ENCODE measurements at regions not wholly inside any gene's neighbourhood (a gene's known extent, or its start where the extent isn't known, plus 50 kb on each side); places are given as distances from the start of the nearest gene placed in this dataset.

DNA sequence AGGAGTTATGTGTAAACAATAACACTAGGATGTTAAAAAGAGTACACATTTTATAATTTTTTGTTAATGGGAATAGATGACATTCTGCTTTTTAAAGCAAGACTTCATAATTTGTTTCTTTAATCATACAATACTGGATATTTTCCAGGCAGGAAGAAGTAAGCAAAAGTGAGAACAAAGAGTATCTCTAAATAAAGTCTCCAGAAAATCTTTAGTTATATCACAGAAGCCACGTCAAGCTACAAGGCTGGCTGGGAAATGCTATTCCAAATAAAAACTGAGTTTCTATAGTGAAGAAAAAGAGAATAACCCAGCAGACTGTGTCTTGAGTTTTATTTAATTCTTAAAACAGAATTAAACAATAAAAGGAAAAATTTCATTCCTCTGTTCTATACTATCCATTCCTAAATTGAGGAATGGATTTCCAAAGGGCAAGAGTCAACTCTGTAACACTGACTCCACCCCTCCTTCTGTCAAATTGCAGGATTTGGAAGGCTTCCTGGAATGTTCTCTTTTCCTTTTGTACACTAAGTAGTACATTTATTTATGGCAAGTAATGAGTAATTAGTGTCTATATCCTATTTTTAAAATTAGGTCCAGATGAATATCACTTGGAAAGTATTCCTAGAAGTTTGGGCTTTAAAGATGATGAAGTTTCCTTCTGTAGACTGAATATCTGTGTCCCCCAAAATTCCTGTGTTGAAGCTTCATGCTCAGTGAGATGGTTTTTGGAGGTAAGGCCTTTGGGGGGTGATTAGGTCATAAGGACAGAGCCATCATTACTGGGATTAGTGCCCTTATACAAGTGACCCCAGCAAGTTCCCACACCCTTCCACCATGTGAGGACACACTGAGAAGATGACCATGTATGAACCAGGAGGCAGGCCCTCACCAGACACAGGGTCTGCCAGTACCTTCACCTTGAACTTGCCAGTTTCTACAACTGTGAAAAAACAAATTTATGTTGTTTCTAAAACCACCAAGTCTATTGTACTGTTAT lies 290.9 kb downstream of the CRPPA start:
- H3K27ac Mint-ChIP-seq, result no peak overlapping the region
- H3K4me3 Mint-ChIP-seq, result no peak overlapping the region
- H3K9me3 Mint-ChIP-seq, result peaks cover 3% of the 10 kb centered on the region
- DNase-seq, result no peak
- H3K27me3 Mint-ChIP-seq, result no peaks in the 10 kb centered on the region
- H3K36me3 Mint-ChIP-seq, result no peaks in the 10 kb centered on the region
- H3K4me1 Mint-ChIP-seq, result no peaks in the 10 kb centered on the region

- no peaks in the 10 kb centered on the region for H3K36me3 Mint-ChIP-seq
- no peaks in the 10 kb centered on the region for H3K4me1 Mint-ChIP-seq
- peaks cover 3% of the 10 kb centered on the region for H3K9me3 Mint-ChIP-seq
- no peak overlapping the region for H3K4me3 Mint-ChIP-seq
- no peaks in the 10 kb centered on the region for H3K27me3 Mint-ChIP-seq
- H3K27ac Mint-ChIP-seq, result no peak overlapping the region
- DNase-seq, result no peak
Measured at GRCh38 chr7:16129431-16130110, 291.8 kb downstream of the CRPPA start.

GRCh38 chr7:16123117-16123770 lies 298.1 kb downstream of the CRPPA start:
- no peaks in the 10 kb centered on the region for H3K27me3 Mint-ChIP-seq
- peaks cover 1% of the 10 kb centered on the region for H3K9me3 Mint-ChIP-seq
- H3K4me1 Mint-ChIP-seq, result no peaks in the 10 kb centered on the region
- H3K4me3 Mint-ChIP-seq, result no peak overlapping the region
- no peak overlapping the region for H3K27ac Mint-ChIP-seq
- DNase-seq, result no peak
- H3K36me3 Mint-ChIP-seq, result no peaks in the 10 kb centered on the region

DNA sequence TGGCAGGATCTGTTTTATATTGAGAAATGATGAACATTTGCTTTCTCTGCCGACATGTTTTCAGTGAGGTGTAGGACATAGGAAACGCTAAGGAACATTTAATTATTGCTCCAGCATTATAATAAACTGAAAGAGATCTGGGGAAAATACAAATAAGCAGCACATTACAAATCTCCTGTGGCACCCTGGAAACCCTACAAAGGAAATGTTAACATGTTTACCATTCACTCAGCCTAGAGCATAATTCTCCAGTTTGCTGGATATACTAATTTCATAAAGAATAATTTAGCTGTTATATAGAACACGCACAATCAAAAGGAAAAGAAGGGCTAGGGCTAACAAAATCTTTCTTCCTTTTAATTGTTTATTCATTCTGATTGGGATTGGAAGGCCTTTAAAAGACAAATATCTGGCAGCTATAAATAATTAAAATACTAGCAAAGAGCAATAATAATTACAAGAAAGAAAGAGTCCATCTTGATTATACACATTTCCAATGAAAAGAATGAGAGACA lies 299.4 kb downstream of the CRPPA start:
- no peaks in the 10 kb centered on the region for H3K4me1 Mint-ChIP-seq
- H3K9me3 Mint-ChIP-seq, result peaks cover 1% of the 10 kb centered on the region
- no peak overlapping the region for H3K4me3 Mint-ChIP-seq
- no peak overlapping the region for H3K27ac Mint-ChIP-seq
- no peaks in the 10 kb centered on the region for H3K27me3 Mint-ChIP-seq
- H3K36me3 Mint-ChIP-seq, result no peaks in the 10 kb centered on the region
- DNase-seq, result no peak

DNA sequence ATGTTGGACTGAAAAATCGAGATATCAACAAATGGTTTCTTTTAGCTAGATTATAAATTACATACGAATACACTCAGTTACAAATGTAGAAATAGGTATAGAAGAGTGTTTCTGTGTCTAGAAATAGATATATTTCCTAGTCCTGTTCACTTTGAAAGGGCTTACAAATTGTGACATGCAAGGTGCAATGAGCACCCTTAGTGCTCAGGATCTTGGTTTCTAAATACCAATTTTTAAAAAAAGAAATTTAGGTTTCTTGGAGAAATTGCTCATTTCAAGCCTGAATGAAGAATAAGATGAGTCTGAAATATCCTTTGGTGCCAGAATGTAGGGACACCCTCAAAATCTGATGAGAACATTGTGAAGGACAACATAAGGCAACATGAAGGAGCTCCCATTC lies 306.0 kb downstream of the CRPPA start:
- Mint-ChIP-seq H3K27me3 (no peaks in the 10 kb centered on the region), H3K4me3 (no peak overlapping the region), H3K4me1 (no peaks in the 10 kb centered on the region), H3K27ac (no peak overlapping the region), H3K36me3 (no peaks in the 10 kb centered on the region), H3K9me3 (peaks cover 5% of the 10 kb centered on the region)
- DNase-seq, result no peak

- Mint-ChIP-seq H3K27me3 (no peaks in the 10 kb centered on the region), H3K36me3 (no peaks in the 10 kb centered on the region), H3K9me3 (peaks cover 6% of the 10 kb centered on the region), H3K4me3 (no peak overlapping the region), H3K27ac (no peak overlapping the region), H3K4me1 (no peaks in the 10 kb centered on the region)
- no peak for DNase-seq
Measured at GRCh38 chr7:16114633-16115032, 306.7 kb downstream of the CRPPA start.

DNA sequence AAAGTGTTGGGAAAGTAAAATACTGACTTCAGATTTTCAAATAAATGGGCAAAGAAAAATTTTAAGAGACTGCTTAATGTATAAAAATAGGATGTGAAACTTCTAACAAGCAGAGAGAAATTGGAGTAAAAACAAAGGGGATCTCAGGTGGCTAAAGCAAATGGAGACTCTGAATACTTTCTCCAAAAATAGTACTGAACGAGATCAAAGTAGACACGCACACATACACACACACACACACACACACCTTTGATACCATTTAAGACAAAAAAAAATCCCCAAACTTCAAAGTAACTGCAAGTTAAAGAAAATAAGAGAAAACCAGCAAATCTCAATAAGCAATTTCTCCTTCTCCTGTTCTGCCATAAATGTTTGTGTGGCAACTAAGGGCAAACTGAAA lies 307.3 kb downstream of the CRPPA start:
- H3K36me3 Mint-ChIP-seq, result no peaks in the 10 kb centered on the region
- DNase-seq, result no peak
- no peak overlapping the region for H3K27ac Mint-ChIP-seq
- H3K4me1 Mint-ChIP-seq, result no peaks in the 10 kb centered on the region
- no peak overlapping the region for H3K4me3 Mint-ChIP-seq
- no peaks in the 10 kb centered on the region for H3K27me3 Mint-ChIP-seq
- peaks cover 7% of the 10 kb centered on the region for H3K9me3 Mint-ChIP-seq

DNA sequence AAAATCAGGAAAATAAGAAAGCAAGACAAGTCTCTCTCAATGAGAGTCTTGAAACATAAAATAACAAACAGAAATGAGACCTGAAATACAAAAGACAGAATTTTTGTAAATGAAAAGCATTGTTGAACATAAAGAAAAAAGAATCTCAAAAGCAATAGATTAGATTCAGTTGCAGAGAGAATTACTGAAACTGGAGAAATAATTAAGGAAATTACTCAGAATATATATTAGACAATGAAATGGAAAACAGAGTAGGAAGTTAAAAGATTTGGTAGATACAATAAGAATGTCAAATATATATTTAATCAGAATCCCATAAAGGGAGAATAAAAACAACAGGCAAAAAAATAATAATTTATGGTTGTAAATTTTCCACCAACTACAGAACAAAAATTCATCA lies 308.3 kb downstream of the CRPPA start:
- H3K4me1 Mint-ChIP-seq, result no peaks in the 10 kb centered on the region
- DNase-seq, result no peak
- no peak overlapping the region for H3K27ac Mint-ChIP-seq
- H3K9me3 Mint-ChIP-seq, result peaks cover 14% of the 10 kb centered on the region
- no peaks in the 10 kb centered on the region for H3K36me3 Mint-ChIP-seq
- H3K27me3 Mint-ChIP-seq, result no peaks in the 10 kb centered on the region
- H3K4me3 Mint-ChIP-seq, result no peak overlapping the region

DNA sequence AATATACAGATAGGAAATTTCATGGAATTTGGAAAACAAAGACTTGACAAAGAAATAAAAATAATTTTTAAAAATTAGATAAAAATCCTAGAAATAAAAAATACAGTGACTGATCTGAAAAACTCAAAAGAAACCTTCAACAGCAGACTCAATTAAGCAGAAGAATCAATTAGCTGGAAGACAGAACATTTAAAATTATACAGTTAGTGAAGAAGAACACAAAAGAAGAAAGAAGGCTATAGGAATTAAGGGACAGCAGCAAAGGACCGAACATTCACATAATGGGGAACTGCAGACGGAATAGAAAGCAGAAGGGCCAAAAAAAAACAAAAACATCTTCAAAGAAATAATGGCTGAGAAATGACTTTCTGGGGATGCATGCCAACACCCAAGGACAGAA lies 314.5 kb downstream of the CRPPA start:
- H3K27me3 Mint-ChIP-seq, result no peaks in the 10 kb centered on the region
- peaks cover 33% of the 10 kb centered on the region for H3K9me3 Mint-ChIP-seq
- no peak overlapping the region for H3K4me3 Mint-ChIP-seq
- no peak overlapping the region for H3K27ac Mint-ChIP-seq
- DNase-seq, result no peak
- peaks cover 10% of the 10 kb centered on the region for H3K36me3 Mint-ChIP-seq
- no peaks in the 10 kb centered on the region for H3K4me1 Mint-ChIP-seq

DNA sequence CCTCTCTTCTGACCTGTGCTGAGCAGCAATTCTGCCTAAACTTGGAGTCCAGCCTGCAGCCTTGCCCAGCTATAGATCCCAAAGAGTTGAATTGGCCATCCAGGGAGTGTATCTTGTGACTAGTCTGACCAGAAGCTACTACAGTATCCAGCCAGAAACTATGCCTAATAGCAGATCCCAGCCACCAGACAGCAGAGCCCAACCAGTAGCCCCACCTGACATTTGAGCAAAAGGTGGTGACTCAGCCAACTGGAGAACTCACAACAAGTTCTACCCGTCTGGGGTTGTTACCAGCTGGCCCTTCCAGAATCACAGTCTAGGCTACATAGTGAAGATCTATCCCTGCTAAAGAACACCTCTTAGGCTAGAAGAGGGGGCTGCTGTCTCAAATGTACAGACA lies 315.0 kb downstream of the CRPPA start:
- Mint-ChIP-seq H3K9me3 (peaks cover 33% of the 10 kb centered on the region), H3K4me3 (no peak overlapping the region), H3K27ac (no peak overlapping the region), H3K4me1 (no peaks in the 10 kb centered on the region), H3K36me3 (peaks cover 10% of the 10 kb centered on the region), H3K27me3 (no peaks in the 10 kb centered on the region)
- DNase-seq, result no peak

- Mint-ChIP-seq H3K4me1 (no peaks in the 10 kb centered on the region), H3K36me3 (peaks cover 10% of the 10 kb centered on the region), H3K9me3 (no peaks in the 10 kb centered on the region), H3K27ac (no peak overlapping the region), H3K4me3 (no peak overlapping the region), H3K27me3 (no peaks in the 10 kb centered on the region)
- DNase-seq, result no peak
Measured at GRCh38 chr7:16099302-16099849, 322.0 kb downstream of the CRPPA start.

- Mint-ChIP-seq H3K4me3 (no peak overlapping the region), H3K9me3 (no peaks in the 10 kb centered on the region), H3K27ac (no peak overlapping the region), H3K27me3 (no peaks in the 10 kb centered on the region), H3K36me3 (peaks cover 9% of the 10 kb centered on the region), H3K4me1 (no peaks in the 10 kb centered on the region)
- DNase-seq, result no peak
Measured at GRCh38 chr7:16098585-16099179, 322.7 kb downstream of the CRPPA start.

- Mint-ChIP-seq H3K27ac (no peak overlapping the region), H3K4me1 (no peaks in the 10 kb centered on the region), H3K9me3 (no peaks in the 10 kb centered on the region), H3K27me3 (no peaks in the 10 kb centered on the region), H3K36me3 (peaks cover 9% of the 10 kb centered on the region), H3K4me3 (no peak overlapping the region)
- no peak for DNase-seq
Measured at GRCh38 chr7:16098058-16098457, 323.3 kb downstream of the CRPPA start.

DNA sequence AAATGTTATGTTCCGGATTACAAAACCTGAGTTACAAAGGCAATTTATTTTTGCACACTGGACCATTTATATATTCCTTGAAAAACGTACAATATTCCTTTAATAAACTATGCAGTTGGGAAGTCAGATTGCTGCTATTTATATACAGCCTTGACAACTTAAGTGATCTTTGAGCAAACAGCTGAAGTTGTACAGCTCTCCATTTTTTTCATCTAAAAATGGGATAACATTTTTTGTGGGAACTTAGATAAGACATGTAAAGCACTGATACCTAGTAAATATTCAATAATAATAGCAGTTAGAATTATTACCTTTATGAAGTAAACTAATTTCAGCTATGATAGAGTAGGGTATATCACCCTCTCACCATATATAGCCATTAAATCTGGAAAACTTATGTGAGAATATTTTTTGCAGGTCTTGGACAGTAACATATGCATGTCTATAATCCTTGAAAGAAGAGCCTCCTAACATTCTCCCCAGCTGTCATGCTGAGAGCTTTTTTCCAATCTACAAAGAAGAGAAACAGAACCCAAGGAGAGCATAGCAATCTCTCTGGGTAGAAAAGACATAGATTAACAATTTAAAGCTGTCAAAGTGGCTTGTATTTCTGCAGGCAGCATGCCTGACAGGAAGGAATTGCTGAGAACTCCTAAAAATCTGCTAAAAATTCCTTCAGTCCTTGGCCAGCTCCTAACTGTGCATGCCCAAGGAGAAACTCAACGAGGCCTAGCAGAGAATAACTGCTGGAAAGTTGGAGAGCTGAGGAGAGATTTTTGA lies 326.0 kb downstream of the CRPPA start:
- Mint-ChIP-seq H3K9me3 (no peaks in the 10 kb centered on the region), H3K4me1 (no peaks in the 10 kb centered on the region), H3K27me3 (no peaks in the 10 kb centered on the region), H3K4me3 (no peak overlapping the region), H3K27ac (no peak overlapping the region), H3K36me3 (no peaks in the 10 kb centered on the region)
- no peak for DNase-seq

All from activated naive CD8-positive, alpha-beta T cell treated with anti-CD3 and anti-CD28 coated beads for 36 hours (primary cell).